Natural killer cell treated with Interleukin-12 subunit alpha and Interleukin-12 subunit beta and Interleukin-15 and Interleukin-18, amount 100 ng/mL, for 72 hours (primary cell): ENCODE measurements at regions not wholly inside any gene's neighbourhood (a gene's known extent, or its start where the extent isn't known, plus 50 kb on each side); places are given as distances from the start of the nearest gene placed in this dataset.

Experiments
- ATAC-seq, 2 donors: fragments of 150-1000 bp; cut with Tn5 transposase in 1 of 2; sonication (Bioruptor Pico), chemical (Tn5 transposase) in 1 of 2; 2 replicates each; pipeline ENCODE4 v1.10.0; 2021
- DNase-seq: peaks from one replicate; pipeline ENCODE4 v3.0.0; 2022; ENCODE audit warnings: low spot score
- H3K27ac Mint-ChIP-seq, 2 donors: 1 replicate in 1 of 2; 2 replicates in 1 of 2; pipeline ENCODE4 v1.8.0; 2022; ENCODE audit warnings: mixed read lengths in 2 of 2, mild to moderate bottlenecking in 1 of 2, moderate library complexity in 1 of 2
- H3K27me3 Mint-ChIP-seq, 2 donors: 1 replicate in 1 of 2; 2 replicates in 1 of 2; pipeline ENCODE4 v1.8.0; 2022; ENCODE audit warnings: mixed read lengths in 2 of 2
- H3K36me3 Mint-ChIP-seq: one replicate; pipeline ENCODE4 v1.8.0; 2022; ENCODE audit warnings: mixed read lengths
- H3K4me1 Mint-ChIP-seq, 2 donors: 1 replicate in 1 of 2; 2 replicates in 1 of 2; pipeline ENCODE4 v1.8.0; 2022; ENCODE audit warnings: low read depth in 2 of 2, mixed read lengths in 2 of 2, mild to moderate bottlenecking in 1 of 2
- H3K4me3 Mint-ChIP-seq: one replicate; pipeline ENCODE4 v1.8.0; 2022; ENCODE audit warnings: mixed read lengths
- H3K9me3 Mint-ChIP-seq: 2 replicates; pipeline ENCODE4 v1.8.0; 2022; ENCODE audit warnings: mixed read lengths

GRCh38 chr13:77448689-77449088 lies 86.8 kb upstream of the SCEL start:
- no peaks in the 10 kb centered on the region for H3K9me3 Mint-ChIP-seq
- DNase-seq, result no peak
- H3K4me1 Mint-ChIP-seq, result no peaks in the 10 kb centered on the region
- peaks cover 15 to 20% of the 10 kb centered on the region in 2 donors for H3K27me3 Mint-ChIP-seq
- no peak overlapping the region for H3K27ac Mint-ChIP-seq
- H3K4me3 Mint-ChIP-seq, result no peak overlapping the region
- ATAC-seq, result no peak
- no peaks in the 10 kb centered on the region for H3K36me3 Mint-ChIP-seq

GRCh38 chr13:77443511-77443910 lies 92.0 kb upstream of the SCEL start:
- H3K4me1 Mint-ChIP-seq, result no peaks in the 10 kb centered on the region
- DNase-seq (no peak), ATAC-seq (no peak)
- H3K27me3 Mint-ChIP-seq, result peaks cover 28 to 31% of the 10 kb centered on the region in 2 donors
- no peak overlapping the region for H3K4me3 Mint-ChIP-seq
- H3K9me3 Mint-ChIP-seq, result peaks cover 5% of the 10 kb centered on the region
- H3K27ac Mint-ChIP-seq, result no peak overlapping the region
- peaks cover 13% of the 10 kb centered on the region for H3K36me3 Mint-ChIP-seq

- peaks cover 10% of the 10 kb centered on the region for H3K36me3 Mint-ChIP-seq
- H3K4me3 Mint-ChIP-seq, result no peak overlapping the region
- peaks cover 24 to 30% of the 10 kb centered on the region in 2 donors for H3K27me3 Mint-ChIP-seq
- H3K9me3 Mint-ChIP-seq, result peaks cover 7% of the 10 kb centered on the region
- ATAC-seq (no peak), DNase-seq (no peak)
- H3K4me1 Mint-ChIP-seq, result no peaks in the 10 kb centered on the region
- no peak overlapping the region for H3K27ac Mint-ChIP-seq
Measured at GRCh38 chr13:77437267-77437666, 98.2 kb upstream of the SCEL start.

GRCh38 chr13:77434289-77434688 lies 101.2 kb upstream of the SCEL start:
- Mint-ChIP-seq H3K36me3 (peaks cover 5% of the 10 kb centered on the region), H3K27ac (no peak overlapping the region)
- no peak for DNase-seq

GRCh38 chr13:77431449-77431848 lies 104.1 kb upstream of the SCEL start:
- ATAC-seq (no peak), DNase-seq (no peak)
- H3K36me3 Mint-ChIP-seq, result no peaks in the 10 kb centered on the region
- no peak overlapping the region for H3K4me3 Mint-ChIP-seq
- peaks cover 6% of the 10 kb centered on the region for H3K9me3 Mint-ChIP-seq
- H3K27me3 Mint-ChIP-seq, result peaks cover 7 to 20% of the 10 kb centered on the region in 2 donors
- H3K4me1 Mint-ChIP-seq, result no peaks in the 10 kb centered on the region
- H3K27ac Mint-ChIP-seq, result no peak overlapping the region

More at GRCh38 chr13:77434289-77434688, 101.2 kb upstream of the SCEL start:
- H3K9me3 Mint-ChIP-seq, result peaks cover 2% of the 10 kb centered on the region
- ATAC-seq, result no peak
- H3K4me3 Mint-ChIP-seq, result no peak overlapping the region
- peaks cover 11 to 15% of the 10 kb centered on the region in 2 donors for H3K27me3 Mint-ChIP-seq
- H3K4me1 Mint-ChIP-seq, result no peaks in the 10 kb centered on the region

GRCh38 chr13:77430377-77430951 lies 103.6 kb upstream of the MYCBP2 start:
- Mint-ChIP-seq H3K36me3 (no peaks in the 10 kb centered on the region), H3K9me3 (peaks cover 5% of the 10 kb centered on the region), H3K27me3 (peaks cover 6 to 12% of the 10 kb centered on the region in 2 donors), H3K4me3 (no peak overlapping the region), H3K4me1 (no peaks in the 10 kb centered on the region), H3K27ac (no peak overlapping the region)
- no peak for ATAC-seq
- DNase-seq, result no peak

- Mint-ChIP-seq H3K4me1 (no peaks in the 10 kb centered on the region), H3K4me3 (no peak overlapping the region), H3K36me3 (no peaks in the 10 kb centered on the region), H3K27me3 (peaks cover 2 to 8% of the 10 kb centered on the region in 2 donors), H3K27ac (no peak overlapping the region), H3K9me3 (peaks cover 3% of the 10 kb centered on the region)
- DNase-seq (no peak), ATAC-seq (peak in 1 of 2 donors; percentile 70)
Measured at GRCh38 chr13:77429320-77430142, 102.6 kb upstream of the MYCBP2 start.

- H3K36me3 Mint-ChIP-seq, result no peaks in the 10 kb centered on the region
Measured at GRCh38 chr13:77425705-77426104, 98.8 kb upstream of the MYCBP2 start.

GRCh38 chr13:77423296-77423695 lies 96.4 kb upstream of the MYCBP2 start:
- no peaks in the 10 kb centered on the region for H3K36me3 Mint-ChIP-seq
- H3K4me3 Mint-ChIP-seq, result no peak overlapping the region
- H3K27ac Mint-ChIP-seq, result no peak overlapping the region
- DNase-seq, result no peak
- H3K9me3 Mint-ChIP-seq, result peaks cover 4% of the 10 kb centered on the region
- peaks cover 0 to 14% of the 10 kb centered on the region in 2 donors for H3K27me3 Mint-ChIP-seq
- no peaks in the 10 kb centered on the region for H3K4me1 Mint-ChIP-seq
- no peak for ATAC-seq

More at GRCh38 chr13:77425705-77426104, 98.8 kb upstream of the MYCBP2 start:
- H3K27ac Mint-ChIP-seq, result no peak overlapping the region
- peaks cover 0 to 14% of the 10 kb centered on the region in 2 donors for H3K27me3 Mint-ChIP-seq
- no peak overlapping the region for H3K4me3 Mint-ChIP-seq
- DNase-seq, result no peak
- H3K9me3 Mint-ChIP-seq, result peaks cover 3% of the 10 kb centered on the region
- H3K4me1 Mint-ChIP-seq, result no peaks in the 10 kb centered on the region
- ATAC-seq, result no peak

GRCh38 chr13:77422724-77423123 lies 95.8 kb upstream of the MYCBP2 start:
- no peak overlapping the region for H3K27ac Mint-ChIP-seq
- ATAC-seq (no peak), DNase-seq (no peak)
- H3K27me3 Mint-ChIP-seq, result peaks cover 2 to 14% of the 10 kb centered on the region in 2 donors
- H3K4me3 Mint-ChIP-seq, result no peak overlapping the region
- peaks cover 4% of the 10 kb centered on the region for H3K9me3 Mint-ChIP-seq
- no peaks in the 10 kb centered on the region for H3K4me1 Mint-ChIP-seq
- no peaks in the 10 kb centered on the region for H3K36me3 Mint-ChIP-seq

GRCh38 chr13:77417897-77418296 lies 91.0 kb upstream of the MYCBP2 start:
- H3K4me1 Mint-ChIP-seq, result no peaks in the 10 kb centered on the region
- ATAC-seq (no peak), DNase-seq (no peak)
- no peak overlapping the region for H3K27ac Mint-ChIP-seq
- no peaks in the 10 kb centered on the region for H3K36me3 Mint-ChIP-seq
- H3K9me3 Mint-ChIP-seq, result peaks cover 4% of the 10 kb centered on the region
- no peak overlapping the region for H3K4me3 Mint-ChIP-seq
- peaks cover 3 to 6% of the 10 kb centered on the region in 2 donors for H3K27me3 Mint-ChIP-seq

- Mint-ChIP-seq H3K4me1 (no peaks in the 10 kb centered on the region), H3K4me3 (no peak overlapping the region), H3K27me3 (peaks cover 3 to 6% of the 10 kb centered on the region in 2 donors), H3K36me3 (no peaks in the 10 kb centered on the region), H3K9me3 (peaks cover 4% of the 10 kb centered on the region), H3K27ac (no peak overlapping the region)
- ATAC-seq (no peak), DNase-seq (no peak)
Measured at GRCh38 chr13:77416666-77417212, 89.8 kb upstream of the MYCBP2 start.

GRCh38 chr13:77415253-77416071 lies 88.6 kb upstream of the MYCBP2 start:
- Mint-ChIP-seq H3K36me3 (no peaks in the 10 kb centered on the region), H3K27me3 (peaks cover 0 to 3% of the 10 kb centered on the region in 2 donors), H3K9me3 (peaks cover 4% of the 10 kb centered on the region), H3K4me3 (no peak overlapping the region), H3K4me1 (no peaks in the 10 kb centered on the region), H3K27ac (no peak overlapping the region)
- ATAC-seq (peak in 1 of 2 donors; percentile 40), DNase-seq (no peak)
